WTC11 (cell line): ENCODE measurements at regions not wholly inside any gene's neighbourhood (a gene's known extent, or its start where the extent isn't known, plus 50 kb on each side); places are given as distances from the start of the nearest gene placed in this dataset.

Source experiments
- CREB1 ChIP-seq: sonication (generic); formaldehyde crosslinking; IDR thresholded peaks from 2 replicates; pipeline ENCODE4 v1.8.0; 2023; ENCODE audit warnings: mild to moderate bottlenecking, missing genetic modification reagents
- CTCF ChIP-seq: fragments of 200-600 bp; IDR thresholded peaks from 2 replicates; pipeline ENCODE4 v1.8.0; 2022; ENCODE audit warnings: antibody characterized with exemption
- ETV6 ChIP-seq: sonication (generic); formaldehyde crosslinking; IDR thresholded peaks from 2 replicates; pipeline ENCODE4 v1.8.1; 2022; ENCODE audit warnings: mild to moderate bottlenecking, missing genetic modification reagents
- FOXK1 ChIP-seq: sonication (generic); formaldehyde crosslinking; IDR thresholded peaks from 2 replicates; pipeline ENCODE4 v1.8.0; 2022; ENCODE audit warnings: mild to moderate bottlenecking, moderate library complexity, missing genetic modification reagents
- MAX ChIP-seq: sonication (generic); formaldehyde crosslinking; IDR thresholded peaks from 2 replicates; pipeline ENCODE4 v1.8.0; 2022; ENCODE audit warnings: mild to moderate bottlenecking, missing genetic modification reagents
- NR2C2 ChIP-seq: sonication (generic); formaldehyde crosslinking; IDR thresholded peaks from 2 replicates; pipeline ENCODE4 v1.8.0; 2022; ENCODE audit warnings: mild to moderate bottlenecking, missing genetic modification reagents
- SMAD3 ChIP-seq: sonication (generic); formaldehyde crosslinking; IDR thresholded peaks from 2 replicates; pipeline ENCODE4 v1.8.0; 2022; ENCODE audit warnings: missing genetic modification reagents, mild to moderate bottlenecking, borderline replicate concordance
- ZNF512 ChIP-seq: sonication (generic); formaldehyde crosslinking; IDR thresholded peaks from 2 replicates; pipeline ENCODE4 v1.8.1; 2022; ENCODE audit warnings: missing genetic modification reagents, borderline replicate concordance

- TF ChIP-seq CTCF (no peak), SMAD3 (CRISPR knock-in tag) (no peak), FOXK1 (CRISPR knock-in tag) (no peak), ETV6 (CRISPR knock-in tag) (no peak), NR2C2 (CRISPR knock-in tag) (no peak), CREB1 (CRISPR knock-in tag) (no peak), MAX (CRISPR knock-in tag) (no peak), ZNF512 (CRISPR knock-in tag) (no peak)
These were observed 266.5 kb downstream of the TSN start for GRCh38 chr2:122021941-122022340.
